SKM-1 (cell line): ENCODE measurements at regions not wholly inside any gene's neighbourhood (a gene's known extent, or its start where the extent isn't known, plus 50 kb on each side); places are given as distances from the start of the nearest gene placed in this dataset.

ENCODE experiments used
- DNase-seq: peaks from one replicate; lab custom pipeline; 2025; ENCODE audit not compliant: unreplicated experiment; lab: John Stamatoyannopoulos, UW

DNA sequence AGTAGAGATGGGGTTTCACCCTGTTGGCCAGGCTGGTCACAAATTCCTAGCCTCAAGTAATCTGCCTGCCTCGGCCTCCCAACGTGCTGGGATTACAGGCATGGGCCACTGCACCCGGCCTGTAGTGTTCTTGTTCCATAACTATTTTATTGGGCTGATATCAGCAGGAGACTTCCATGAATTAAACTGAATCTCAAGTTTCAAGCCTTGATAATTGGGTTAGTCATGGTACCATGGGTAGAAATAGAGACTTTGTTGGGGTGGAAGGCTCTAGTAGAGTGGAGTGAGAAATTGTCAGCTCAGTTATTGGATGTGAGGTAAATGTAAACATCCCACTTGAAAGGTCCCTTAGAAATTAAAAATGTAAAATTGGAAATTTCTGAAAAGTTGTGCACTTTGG, 419.1 kb downstream of the ADGRL2 start:
- no peak for DNase-seq

DNA sequence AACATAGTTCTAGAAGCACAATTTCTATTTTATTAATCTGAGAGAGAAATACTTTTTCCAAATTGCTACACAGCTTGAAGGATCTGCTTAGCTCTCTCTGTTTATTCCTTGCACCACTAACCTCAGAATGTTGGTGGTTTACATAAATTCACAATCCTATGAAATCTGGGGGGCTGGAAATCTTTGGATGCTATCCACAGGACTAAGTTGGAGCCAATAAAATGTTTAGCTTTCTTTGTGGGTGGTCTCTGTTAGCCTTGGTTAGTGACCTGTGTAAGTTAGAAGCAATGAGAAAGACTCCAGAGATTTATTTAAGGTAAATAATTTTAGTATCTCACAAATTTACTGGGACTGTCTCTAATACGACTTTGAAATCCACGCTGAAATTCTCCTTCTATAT, 418.1 kb downstream of the ADGRL2 start:
- DNase-seq, result no peak

DNA sequence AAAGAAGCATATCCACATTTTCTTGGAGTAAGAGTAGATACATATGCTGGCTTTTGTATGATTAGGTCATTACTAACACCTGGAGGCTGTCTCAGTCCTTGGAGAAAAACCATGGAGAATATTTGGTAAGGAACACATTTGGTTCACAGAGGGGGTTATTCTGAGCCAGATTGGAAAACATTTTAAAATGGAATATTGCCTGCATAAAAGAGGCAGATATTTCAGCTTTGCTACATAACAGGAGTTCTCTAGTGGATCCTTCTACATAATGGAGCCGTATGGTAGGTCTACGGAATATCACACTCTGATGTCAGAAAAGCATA, 415.1 kb downstream of the ADGRL2 start:
- DNase-seq, result no peak

DNA sequence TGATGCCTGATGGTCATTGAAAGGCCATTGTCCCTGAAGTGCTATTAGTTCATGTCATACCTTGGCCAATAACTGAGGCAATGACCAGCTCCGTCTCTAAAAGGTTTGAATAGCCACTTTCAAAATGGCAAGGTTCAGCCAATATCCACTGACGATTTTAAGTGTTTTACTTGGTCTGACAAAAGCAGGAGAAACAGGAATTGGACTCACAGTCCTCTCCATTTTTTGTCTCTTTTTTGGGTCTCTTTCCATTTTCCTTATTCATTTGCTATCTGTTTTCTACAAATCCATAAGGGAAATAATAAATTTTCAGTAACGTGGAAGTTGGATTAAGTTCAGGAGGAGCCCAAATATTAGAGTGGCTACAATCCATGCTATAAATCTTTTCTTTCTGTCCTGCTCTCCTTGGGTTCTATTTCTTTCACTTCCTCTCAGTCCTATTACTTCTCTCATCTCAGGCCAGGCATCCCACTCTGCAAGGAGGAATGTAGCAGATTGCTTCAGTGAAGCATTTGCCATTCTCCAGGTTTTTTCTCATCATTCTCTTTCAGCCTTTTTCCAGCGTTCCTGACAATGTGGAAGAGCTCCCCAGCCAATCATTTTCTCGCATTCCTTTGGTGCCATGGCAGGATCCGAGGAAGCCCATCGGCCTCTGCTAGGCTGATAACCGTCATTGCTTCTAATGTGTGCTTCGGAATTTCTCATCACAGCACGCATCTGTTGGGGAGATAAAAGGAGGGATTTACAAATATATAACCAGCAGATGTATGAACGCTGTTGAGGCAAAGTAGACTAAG, 414.5 kb downstream of the ADGRL2 start:
- no peak for DNase-seq

DNA sequence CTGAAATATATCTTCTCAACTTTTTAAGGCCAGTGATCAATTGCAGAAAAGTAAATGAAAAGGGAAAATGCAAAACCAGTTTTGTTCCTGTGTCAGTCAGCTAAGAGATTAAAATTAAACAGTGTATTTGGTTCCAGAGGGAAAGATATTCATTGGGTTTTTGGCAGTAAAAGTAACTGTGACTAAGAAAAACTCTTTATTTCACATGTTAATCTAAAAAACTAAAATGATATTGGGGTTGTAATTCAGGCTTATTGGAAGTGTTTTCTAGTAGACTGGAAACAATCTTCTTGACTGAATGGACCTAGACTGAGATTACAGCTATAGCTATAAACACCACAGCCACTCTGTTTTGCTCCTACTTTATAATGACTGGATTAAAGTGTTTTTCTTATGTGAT, 413.9 kb downstream of the ADGRL2 start:
- no peak for DNase-seq

DNA sequence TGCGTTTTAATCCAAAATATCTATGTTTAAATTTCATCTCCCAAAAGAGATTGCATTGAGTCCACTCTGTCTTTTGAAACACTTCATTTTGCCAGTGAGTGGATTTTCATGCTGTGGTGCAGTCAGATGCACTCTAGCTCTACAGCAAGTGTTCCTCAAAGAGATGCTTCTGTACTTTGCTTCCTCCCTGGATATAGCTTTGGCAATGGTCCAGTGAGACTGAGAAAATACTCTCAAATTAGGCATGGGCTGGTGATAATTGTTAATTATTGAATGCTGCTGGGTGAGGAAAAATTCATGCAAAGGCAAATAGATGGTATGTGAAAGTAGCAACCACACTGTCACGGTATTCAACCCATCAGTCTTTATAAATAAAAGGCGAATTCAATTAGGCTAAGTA, 396.9 kb downstream of the ADGRL2 start:
- no peak for DNase-seq

DNA sequence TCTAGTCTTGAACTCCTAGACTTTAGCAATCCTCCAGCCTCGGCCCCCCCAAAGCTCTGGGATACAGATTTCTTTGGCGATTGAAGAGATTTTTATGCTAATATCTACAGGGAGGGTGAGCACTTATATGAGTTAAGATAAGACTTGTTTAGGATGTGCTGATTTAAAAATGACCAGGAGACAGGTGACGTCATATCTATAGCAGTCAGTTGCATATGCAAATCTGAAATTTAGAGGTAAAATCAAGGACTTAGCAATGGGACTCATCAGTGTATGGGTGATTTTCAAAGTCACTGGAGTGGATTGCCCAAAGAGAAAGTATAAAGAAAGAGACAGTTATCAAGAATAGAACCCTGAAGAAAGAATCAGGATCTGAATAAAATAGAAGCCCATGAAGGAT, 394.5 kb downstream of the ADGRL2 start:
- no peak for DNase-seq

DNA sequence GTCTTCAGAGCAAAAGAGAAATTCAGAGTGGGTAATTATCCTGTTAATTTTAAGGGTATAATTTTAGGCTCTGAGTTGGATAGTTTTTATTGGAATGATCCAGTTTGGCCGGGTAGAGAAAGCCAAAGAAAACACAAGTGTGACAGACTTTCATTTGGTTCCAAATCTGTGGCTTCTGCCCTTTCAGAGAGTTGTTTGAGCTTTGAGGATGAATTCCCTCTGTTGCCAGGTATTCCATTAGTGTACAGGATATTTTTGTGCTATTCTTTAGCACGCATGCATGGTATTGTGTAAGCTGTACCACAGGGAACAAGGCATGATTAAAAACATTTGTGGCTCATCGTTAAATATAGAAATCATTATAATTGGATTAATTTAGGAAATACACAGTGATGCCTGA, 384.4 kb downstream of the ADGRL2 start:
- no peak for DNase-seq

DNA sequence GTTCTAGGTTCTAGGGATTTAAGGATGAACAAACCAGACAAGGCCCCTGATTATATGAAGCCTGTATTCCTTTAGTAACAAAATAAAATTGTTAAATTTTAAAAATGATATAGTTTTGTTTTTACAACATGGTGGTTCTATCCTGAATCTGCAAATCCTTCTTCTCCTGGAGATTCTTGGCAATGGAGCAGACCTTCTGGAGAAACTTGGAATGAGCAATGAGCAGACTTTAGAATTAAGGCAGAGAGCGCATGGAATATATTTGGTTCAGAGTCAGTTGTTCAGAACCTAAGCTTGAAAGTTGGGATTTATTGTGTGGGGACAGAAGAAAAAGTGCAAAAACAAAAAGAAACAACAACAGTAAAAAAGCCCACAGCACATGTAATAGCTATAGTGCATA, 381.1 kb downstream of the ADGRL2 start:
- no peak for DNase-seq

DNA sequence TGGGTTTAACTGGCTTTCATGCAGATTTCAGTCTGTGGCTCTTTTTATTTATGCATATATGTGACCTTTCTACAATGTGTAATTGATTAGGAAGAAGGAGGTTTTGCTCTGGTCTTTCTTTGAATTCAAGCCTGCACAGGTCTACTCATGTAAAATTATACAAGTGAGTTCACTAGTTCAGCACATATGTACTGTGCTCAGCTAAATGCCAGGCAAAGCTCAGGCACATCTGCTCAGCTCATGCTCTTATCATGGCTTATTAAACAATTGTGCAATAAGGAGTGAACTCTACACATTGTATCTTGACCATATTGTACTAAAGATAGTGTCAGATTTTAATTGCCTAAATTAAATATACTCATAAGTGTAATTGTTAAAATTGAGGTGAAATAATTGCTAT, 378.4 kb downstream of the ADGRL2 start:
- no peak for DNase-seq

DNA sequence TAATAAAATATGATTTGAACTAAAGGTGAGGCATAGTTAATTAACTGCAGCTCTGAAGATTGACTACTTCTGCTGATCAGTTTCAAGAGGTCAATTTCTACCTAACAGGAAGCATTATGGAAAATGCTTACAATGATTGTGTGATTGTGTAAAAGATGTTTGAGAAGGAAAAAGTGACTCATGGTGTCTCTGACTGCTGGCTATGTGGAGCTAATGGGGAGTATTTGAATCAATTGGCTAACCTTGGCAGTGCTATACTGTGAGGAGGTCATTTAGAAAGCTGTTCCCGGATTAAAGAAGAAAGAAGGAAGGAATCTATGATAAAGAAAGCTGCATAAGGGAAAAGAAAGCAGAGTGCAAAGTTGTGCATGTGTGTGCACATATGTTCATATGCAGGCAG, 376.5 kb downstream of the ADGRL2 start:
- no peak for DNase-seq

DNA sequence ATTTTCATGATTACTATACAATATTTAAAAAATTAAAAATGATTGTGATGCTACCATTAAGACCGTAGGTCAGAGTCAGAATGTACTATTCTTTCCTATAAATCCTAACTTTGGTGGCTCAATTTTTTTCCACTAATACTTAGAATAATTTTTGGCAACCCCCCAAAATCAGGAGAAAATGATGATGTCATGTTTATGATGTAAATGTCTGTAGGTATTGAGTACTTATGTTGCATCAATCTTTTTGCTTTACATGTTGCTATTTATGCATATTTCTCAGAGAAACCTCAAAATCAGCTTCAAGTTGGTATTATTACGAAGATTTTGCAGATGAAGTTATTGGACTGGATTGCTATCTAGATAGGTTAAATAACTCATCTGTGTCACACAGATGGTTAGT, 371.2 kb downstream of the ADGRL2 start:
- no peak for DNase-seq

DNA sequence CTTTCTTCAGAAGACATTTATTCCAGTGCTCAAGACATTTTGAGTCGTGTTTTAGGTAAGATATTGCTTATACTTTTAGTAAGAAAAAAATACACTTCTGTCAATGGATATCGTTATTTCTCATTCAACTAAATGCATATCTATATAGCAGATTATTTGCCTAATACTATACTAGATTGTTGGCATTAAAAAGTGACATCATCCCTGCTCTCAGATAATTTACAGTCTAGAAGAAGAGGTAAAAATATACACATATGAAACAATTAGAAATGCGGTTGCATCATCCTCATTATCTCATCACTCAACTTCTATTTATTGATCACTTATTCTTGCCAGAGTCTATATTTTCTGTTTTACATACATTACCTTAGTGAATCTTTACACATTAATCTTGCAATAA, 367.7 kb downstream of the ADGRL2 start:
- DNase-seq, result no peak

DNA sequence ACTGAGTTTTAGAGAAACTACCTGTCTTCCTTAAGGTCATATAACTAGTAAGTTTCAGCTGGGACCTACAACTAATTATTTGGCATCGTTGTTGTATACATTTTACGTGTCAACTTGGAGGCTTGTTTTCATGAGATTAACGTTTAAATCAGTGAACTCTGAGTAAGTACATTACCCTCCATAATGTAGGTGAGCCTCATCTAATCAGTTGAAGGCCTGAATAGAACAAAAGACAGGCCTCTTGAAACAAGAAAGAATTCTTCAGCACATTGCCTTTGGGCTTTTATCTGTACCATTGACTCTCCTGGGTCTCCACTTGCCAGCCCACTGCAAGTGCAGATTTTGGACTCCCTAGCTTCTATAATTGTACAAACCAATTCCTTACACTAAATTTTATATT, 364.6 kb downstream of the ADGRL2 start:
- DNase-seq, result no peak

DNA sequence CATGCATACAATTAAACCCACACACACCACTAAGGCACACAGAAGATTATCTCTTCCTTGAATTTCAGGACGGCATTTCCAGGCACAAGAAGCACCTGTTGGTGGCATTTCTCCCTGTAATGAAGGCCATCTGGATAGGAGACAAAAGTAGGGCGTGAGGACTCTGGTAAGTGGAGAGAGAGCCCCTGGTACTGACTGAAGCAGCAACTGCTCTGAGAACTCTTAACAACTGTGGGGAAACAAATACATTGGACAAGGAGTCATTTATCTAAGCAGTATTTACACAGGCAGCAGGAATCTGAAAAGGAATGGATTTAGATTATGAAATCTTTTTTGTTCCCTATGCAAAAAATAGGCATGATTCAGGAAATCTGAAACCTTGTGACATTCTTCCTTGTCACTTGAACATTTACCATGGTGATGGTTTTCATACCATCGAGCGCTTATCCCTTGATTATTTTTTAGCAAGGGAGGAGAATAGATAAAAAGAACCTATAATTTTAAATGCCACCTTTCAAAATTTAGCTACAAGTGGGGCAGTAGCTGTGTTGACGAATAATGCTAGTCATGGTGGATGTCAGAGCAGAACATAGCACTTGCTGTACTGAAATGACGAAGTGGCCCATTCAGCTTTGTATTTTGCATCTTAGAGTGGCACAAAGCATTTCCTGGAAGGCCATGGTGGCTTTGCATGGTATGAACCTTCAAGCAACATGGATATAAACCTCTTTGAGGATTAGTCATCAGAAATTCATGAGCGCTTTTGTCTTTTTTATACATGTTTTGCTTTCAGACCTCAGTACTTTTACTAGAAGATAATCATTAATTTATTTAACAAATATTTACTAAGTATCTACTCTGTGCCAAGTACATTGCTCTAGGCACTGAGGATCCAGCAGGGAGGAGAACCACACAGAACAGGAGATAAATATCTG, 362.0 kb downstream of the ADGRL2 start:
- DNase-seq, result no peak

DNA sequence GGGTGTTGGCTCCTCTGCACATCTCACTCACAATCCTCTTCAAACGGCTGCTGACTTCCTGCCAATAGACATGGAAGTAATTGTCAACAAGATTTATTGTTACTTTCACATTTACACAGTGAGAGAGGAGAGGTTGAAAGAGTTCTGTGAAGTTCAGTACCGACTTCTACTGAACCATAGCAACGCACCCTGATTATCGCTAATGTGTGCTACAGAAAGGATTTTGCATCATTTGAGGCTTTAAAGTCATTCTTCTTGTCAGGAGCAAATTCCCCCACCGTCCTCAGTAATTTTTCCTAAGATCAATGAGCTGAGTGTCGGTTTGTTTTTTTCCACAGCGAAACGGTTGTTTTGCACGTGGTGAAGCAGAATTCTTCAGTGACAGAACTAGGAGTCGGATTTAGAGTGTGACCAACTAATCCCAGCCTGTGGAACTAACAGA, 361.0 kb downstream of the ADGRL2 start:
- no peak for DNase-seq

DNA sequence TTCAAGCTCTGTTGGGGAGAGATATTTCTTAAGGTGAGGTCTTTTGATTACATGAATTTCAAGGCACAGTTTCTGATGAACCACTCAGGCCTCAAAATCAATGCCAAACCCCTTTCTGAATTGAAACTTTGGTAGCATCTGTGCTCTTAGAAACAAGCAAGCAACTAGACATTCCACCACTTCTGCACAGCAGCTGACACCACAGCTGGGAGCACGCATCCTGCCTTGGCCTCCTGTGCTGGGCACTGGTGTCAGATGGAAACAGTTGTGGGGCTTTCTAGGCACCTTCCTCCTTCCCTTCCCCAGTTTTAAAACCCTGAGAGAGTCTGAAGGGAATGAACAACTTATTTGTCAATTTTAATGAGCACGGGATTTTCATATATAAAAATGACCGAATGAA, 360.2 kb downstream of the ADGRL2 start:
- no peak for DNase-seq

DNA sequence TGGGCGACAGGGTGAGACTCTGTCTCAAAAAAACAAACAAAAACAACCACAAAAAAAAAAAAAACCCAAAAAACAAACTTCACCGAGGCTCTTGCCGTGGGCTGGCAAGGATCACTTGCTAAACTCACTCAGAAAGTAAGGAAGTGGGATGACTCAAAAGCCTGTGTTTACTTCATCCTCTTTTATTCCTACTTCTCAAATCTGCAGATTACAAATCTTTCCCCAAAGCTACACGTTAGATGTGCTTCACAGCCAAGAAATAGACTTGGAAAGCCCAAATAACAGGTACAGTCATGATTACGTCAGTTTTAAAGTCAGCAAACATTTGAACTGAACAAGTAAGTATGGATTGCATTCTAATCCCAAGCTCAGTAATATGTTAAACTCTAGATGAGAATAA, 359.3 kb downstream of the ADGRL2 start:
- DNase-seq, result no peak

DNA sequence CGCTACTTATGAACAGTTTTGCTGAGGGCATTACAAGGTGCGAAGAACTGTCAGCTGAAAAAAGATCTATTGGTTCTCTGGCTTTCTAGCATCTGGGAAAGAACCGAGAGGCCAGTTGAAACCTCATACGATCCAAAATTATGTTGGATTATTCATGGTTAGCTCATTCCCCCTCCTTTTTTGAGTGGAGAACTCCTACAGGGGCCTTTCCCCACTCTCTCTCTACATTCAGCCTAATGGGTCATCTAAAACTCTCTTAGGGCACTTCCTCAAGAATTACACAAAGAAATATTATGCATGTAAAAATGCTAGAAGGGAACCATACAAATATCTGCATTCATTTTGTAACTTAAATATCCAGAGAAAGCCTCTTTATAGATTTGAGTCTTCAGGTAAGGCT, 358.2 kb downstream of the ADGRL2 start:
- no peak for DNase-seq

DNA sequence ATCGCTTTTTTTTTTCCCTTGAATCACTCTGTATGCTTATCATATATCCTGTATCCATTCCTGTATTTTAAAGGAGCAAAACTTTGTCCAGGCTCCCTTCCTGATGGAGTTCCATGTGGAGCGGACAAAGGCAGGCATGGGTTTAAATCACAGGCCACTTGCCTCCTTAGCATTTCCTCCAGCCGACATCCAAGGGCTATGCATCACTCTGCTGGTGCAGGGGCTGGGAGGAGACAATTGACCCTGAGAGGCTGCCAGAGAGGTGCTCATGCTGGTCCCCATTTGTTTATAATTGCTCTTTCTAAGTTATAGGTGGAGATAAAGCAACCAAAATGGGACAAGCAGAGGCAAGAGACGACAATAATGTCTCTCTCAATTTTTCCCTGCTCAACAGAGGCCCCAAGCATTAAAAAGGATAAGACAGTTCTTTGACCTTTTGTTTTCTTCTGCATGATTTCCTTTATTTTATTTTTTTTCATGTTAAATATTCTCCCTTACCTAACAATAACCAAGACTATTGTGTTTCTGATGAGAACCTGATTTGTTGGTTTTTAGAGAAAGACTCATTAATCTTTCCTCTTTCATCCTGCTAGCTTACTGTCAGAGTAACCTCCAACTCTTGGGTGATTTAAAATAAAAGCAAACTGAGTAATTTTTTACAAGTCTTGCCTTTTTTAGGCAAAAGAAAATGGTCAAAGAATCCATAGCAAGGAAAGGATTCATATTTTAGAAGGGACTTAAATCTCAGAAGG, 353.7 kb downstream of the ADGRL2 start:
- DNase-seq, result no peak

DNA sequence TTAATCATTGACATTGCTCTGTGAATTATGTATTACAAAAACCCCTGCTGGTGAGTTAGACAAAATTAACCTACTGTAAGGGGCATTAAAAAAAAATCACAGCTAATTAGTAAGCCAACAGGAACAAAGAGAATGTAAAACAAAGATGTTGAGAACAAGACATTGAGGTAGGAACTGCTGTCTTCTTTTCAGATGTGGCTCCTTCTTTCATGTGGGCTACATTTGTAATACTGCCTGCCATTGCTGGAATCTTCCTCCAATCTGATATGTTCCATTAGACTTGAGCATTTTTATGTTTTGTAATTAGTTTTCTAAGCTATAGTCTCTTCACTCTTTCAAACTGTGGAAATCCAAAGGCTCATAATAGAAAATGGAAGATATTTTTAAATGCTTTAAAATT, 353.0 kb downstream of the ADGRL2 start:
- no peak for DNase-seq

DNA sequence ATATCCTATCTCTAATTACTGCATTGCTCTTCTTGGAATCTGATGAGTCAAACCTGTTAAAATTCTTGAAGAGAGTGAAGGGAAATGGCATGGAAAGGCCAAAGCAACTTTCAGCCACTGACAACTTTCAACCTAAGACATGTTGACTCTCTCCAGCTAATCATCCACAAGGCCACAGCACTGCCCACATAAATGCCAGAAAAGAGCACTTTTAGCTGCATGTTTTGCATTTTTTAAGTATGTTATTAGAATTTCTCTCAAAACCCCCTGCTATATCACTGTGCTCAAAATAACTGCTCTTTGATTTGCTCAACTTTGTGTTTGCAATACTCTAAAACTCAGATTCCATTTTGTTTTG, 352.5 kb downstream of the ADGRL2 start:
- no peak for DNase-seq
